Smooth muscle cell (in vitro differentiated cells): ENCODE measurements at regions not wholly inside any gene's neighbourhood (a gene's known extent, or its start where the extent isn't known, plus 50 kb on each side); places are given as distances from the start of the nearest gene placed in this dataset.
A peak's percentile ranks its signal among the peaks of the same experiment; 100 is the strongest.

ENCODE experiments used
- DNase-seq: peaks from one replicate; lab custom pipeline; 2025; ENCODE audit not compliant: unreplicated experiment; lab: John Stamatoyannopoulos, UW
- H2AFZ ChIP-seq: fragments of 200-600 bp; sonication (generic); 2 replicates; pipeline ENCODE4 v1.6.0; 2016; ENCODE audit warnings: antibody characterized with exemption, low read depth, mild to moderate bottlenecking
- H3F3A ChIP-seq: fragments of 200-600 bp; sonication (generic); 2 replicates; pipeline ENCODE4 v1.6.0; 2017; ENCODE audit warnings: antibody characterized with exemption, low read depth
- H3K27ac ChIP-seq: fragments of 200-600 bp; sonication (generic); 2 replicates; pipeline ENCODE4 v1.5.1; 2016; ENCODE audit warnings: low read depth, mild to moderate bottlenecking
- H3K27me3 ChIP-seq: fragments of 200-600 bp; sonication (generic); 2 replicates; pipeline ENCODE4 v1.6.1; 2016; ENCODE audit warnings: low read depth, mild to moderate bottlenecking
- H3K36me3 ChIP-seq: fragments of 200-600 bp; sonication (generic); 2 replicates; pipeline ENCODE4 v1.5.1; 2016; ENCODE audit warnings: low read depth
- H3K4me1 ChIP-seq: fragments of 200-600 bp; sonication (generic); 2 replicates; pipeline ENCODE4 v1.5.1; 2016; ENCODE audit warnings: low read depth
- H3K4me2 ChIP-seq: fragments of 200-600 bp; sonication (generic); 2 replicates; pipeline ENCODE4 v1.6.0; 2016; ENCODE audit warnings: mild to moderate bottlenecking
- H3K4me3 ChIP-seq: fragments of 200-600 bp; sonication (generic); 2 replicates; pipeline ENCODE4 v1.5.1; 2016; ENCODE audit warnings: mild to moderate bottlenecking
- H3K79me2 ChIP-seq: fragments of 200-600 bp; sonication (generic); 2 replicates; pipeline ENCODE4 v1.6.0; 2016; ENCODE audit warnings: low read depth, mild to moderate bottlenecking
- H3K9ac ChIP-seq: fragments of 200-600 bp; sonication (generic); 2 replicates; pipeline ENCODE4 v1.6.0; 2016; ENCODE audit warnings: low read depth
- H3K9me3 ChIP-seq: fragments of 200-600 bp; sonication (generic); replicated peaks from 2 replicates; pipeline ENCODE4 v1.5.1; 2016; ENCODE audit warnings: low read depth
- H4K20me1 ChIP-seq: fragments of 200-600 bp; sonication (generic); 2 replicates; pipeline ENCODE4 v1.6.0; 2016; ENCODE audit warnings: low read depth
- CTCF ChIP-seq: fragments of 200-600 bp; sonication (generic); IDR thresholded peaks from 2 replicates; pipeline ENCODE4 v1.5.1; 2017; ENCODE audit warnings: borderline replicate concordance, mild to moderate bottlenecking, antibody characterized with exemption; ENCODE audit not compliant: insufficient read depth, poor library complexity, severe bottlenecking
- WGBS: methylation state at CpG from one replicate; pipeline ENCODE4 v1.1.7; 2016; ENCODE audit warnings: low lambda C conversion rate; 5-methylcytosine and 5-hydroxymethylcytosine counted together

- Histone ChIP-seq H4K20me1 (no peaks in the 10 kb centered on the region), H3K27ac (peak overlapping the region; percentile 31), H3K79me2 (no peaks in the 10 kb centered on the region), H3F3A (no peaks in the 10 kb centered on the region), H3K4me1 (peaks cover 8% of the 10 kb centered on the region), H3K27me3 (no peaks in the 10 kb centered on the region), H3K4me2 (peak overlapping the region; percentile 48), H3K4me3 (no peak overlapping the region), H2AFZ (peak overlapping the region; percentile 85), H3K9me3 (no peaks in the 10 kb centered on the region), H3K36me3 (no peaks in the 10 kb centered on the region), H3K9ac (no peak overlapping the region)
- no peak for DNase-seq
- TF ChIP-seq CTCF = no peak
- WGBS = 62% methylated on average over 20 of the region's 20 CpGs
Observed at GRCh38 chr14:101119830-101120571, 216.5 kb upstream of the RTL1 start.

- no peak overlapping the region for H3K4me2 ChIP-seq
- DNase-seq = no peak
- H3K9me3 ChIP-seq = no peaks in the 10 kb centered on the region
- TF ChIP-seq CTCF = no peak
- WGBS = 91% methylated on average over 19 of the region's 19 CpGs
- H3K27ac ChIP-seq = peak overlapping the region; percentile 3
- H3K36me3 ChIP-seq = no peaks in the 10 kb centered on the region
- H4K20me1 ChIP-seq = no peaks in the 10 kb centered on the region
- no peak overlapping the region for H3K9ac ChIP-seq
- no peaks in the 10 kb centered on the region for H3K79me2 ChIP-seq
- no peaks in the 10 kb centered on the region for H3K27me3 ChIP-seq
- no peak overlapping the region for H3K4me3 ChIP-seq
- H3F3A ChIP-seq = no peaks in the 10 kb centered on the region
- H3K4me1 ChIP-seq = peaks cover 8% of the 10 kb centered on the region
- no peak overlapping the region for H2AFZ ChIP-seq
Observed at GRCh38 chr14:101120641-101121507, 217.4 kb upstream of the RTL1 start.

- Histone ChIP-seq H3K4me3 (no peak overlapping the region), H3K4me1 (peaks cover 8% of the 10 kb centered on the region), H3K4me2 (no peak overlapping the region), H3K79me2 (no peaks in the 10 kb centered on the region), H3F3A (no peaks in the 10 kb centered on the region), H3K27me3 (no peaks in the 10 kb centered on the region), H4K20me1 (no peaks in the 10 kb centered on the region), H2AFZ (no peak overlapping the region), H3K36me3 (no peaks in the 10 kb centered on the region), H3K27ac (peak overlapping the region; percentile 74), H3K9ac (no peak overlapping the region), H3K9me3 (no peaks in the 10 kb centered on the region)
- no peak for TF ChIP-seq CTCF
- WGBS = 90% methylated on average over 13 of the region's 13 CpGs
- DNase-seq = no peak
Observed at GRCh38 chr14:101121508-101122139, 218.1 kb upstream of the RTL1 start.
